H9 (cell line): ENCODE measurements at regions not wholly inside any gene's neighbourhood (a gene's known extent, or its start where the extent isn't known, plus 50 kb on each side); places are given as distances from the start of the nearest gene placed in this dataset.

ENCODE experiments used
- DNase-seq: peaks from one replicate; pipeline ENCODE4 v3.0.0-alpha.2; 2017
- H2AFZ ChIP-seq: one replicate; pipeline ENCODE4 v1.6.1; 2013; ENCODE audit warnings: mild to moderate bottlenecking, low read length, control low read depth, moderate library complexity
- H2AK5ac ChIP-seq: 2 replicates; pipeline ENCODE4 v1.6.1; 2013; ENCODE audit warnings: low read length, control low read depth, mixed read lengths; ENCODE audit not compliant: insufficient read length
- H2BK120ac ChIP-seq: one replicate; pipeline ENCODE4 v1.6.1; 2013; ENCODE audit warnings: low read depth, mild to moderate bottlenecking, low read length, control low read depth, inconsistent platforms; ENCODE audit not compliant: poor library complexity, severe bottlenecking
- H2BK12ac ChIP-seq: 2 replicates; pipeline ENCODE4 v1.6.1; 2013; ENCODE audit warnings: low read length, control low read depth, mixed read lengths, low read depth; ENCODE audit not compliant: insufficient read length
- H2BK15ac ChIP-seq: 2 replicates; pipeline ENCODE4 v1.6.1; 2013; ENCODE audit warnings: low read depth, low read length, control low read depth
- H2BK20ac ChIP-seq: one replicate; pipeline ENCODE4 v1.6.1; 2013; ENCODE audit warnings: low read depth, mild to moderate bottlenecking, low read length, control low read depth, inconsistent platforms; ENCODE audit not compliant: poor library complexity, severe bottlenecking
- H2BK5ac ChIP-seq: 2 replicates; pipeline ENCODE4 v1.6.1; 2013; ENCODE audit warnings: low read length, control low read depth, mixed read lengths; ENCODE audit not compliant: insufficient read length
- H3K14ac ChIP-seq: 2 replicates; pipeline ENCODE4 v1.6.1; 2013; ENCODE audit warnings: low read length, control low read depth; ENCODE audit not compliant: insufficient read depth
- H3K18ac ChIP-seq: 2 replicates; pipeline ENCODE4 v1.6.1; 2013; ENCODE audit warnings: low read depth, mild to moderate bottlenecking, mixed read lengths, low read length, control low read depth; ENCODE audit not compliant: insufficient read length
- H3K23ac ChIP-seq: 2 replicates; pipeline ENCODE4 v1.6.1; 2013; ENCODE audit warnings: low read length, control low read depth, mixed read lengths, low read depth; ENCODE audit not compliant: insufficient read length
- H3K23me2 ChIP-seq: 2 replicates; pipeline ENCODE4 v1.6.1; 2013; ENCODE audit warnings: low read depth, mild to moderate bottlenecking, mixed read lengths, low read length, control low read depth; ENCODE audit not compliant: insufficient read length, poor library complexity, severe bottlenecking
- H3K27ac ChIP-seq: 2 replicates; pipeline ENCODE4 v1.5.1; 2013; ENCODE audit warnings: low read length, control low read depth, mixed read lengths, low read depth; ENCODE audit not compliant: insufficient read length
- H3K27me3 ChIP-seq: 2 replicates; pipeline ENCODE4 v1.6.1; 2013; ENCODE audit warnings: low read length, control low read depth, inconsistent platforms; ENCODE audit not compliant: insufficient read depth
- H3K4ac ChIP-seq: 2 replicates; pipeline ENCODE4 v1.6.1; 2013; ENCODE audit warnings: low read depth, mild to moderate bottlenecking, control low read depth, inconsistent platforms, low read length, moderate library complexity
- H3K4me1 ChIP-seq: 2 replicates; pipeline ENCODE4 v1.6.1; 2013; ENCODE audit warnings: low read length, control low read depth, inconsistent platforms; ENCODE audit not compliant: insufficient read depth
- H3K4me2 ChIP-seq: 2 replicates; pipeline ENCODE4 v1.6.1; 2013; ENCODE audit warnings: low read length, control low read depth, mixed read lengths; ENCODE audit not compliant: insufficient read length, insufficient read depth
- H3K56ac ChIP-seq: 2 replicates; pipeline ENCODE4 v1.6.1; 2013; ENCODE audit warnings: low read depth, mild to moderate bottlenecking, mixed read lengths, low read length, control low read depth; ENCODE audit not compliant: insufficient read length
- H3K79me1 ChIP-seq: 2 replicates; pipeline ENCODE4 v1.6.1; 2013; ENCODE audit warnings: low read depth, mild to moderate bottlenecking, moderate library complexity, low read length, control low read depth, inconsistent platforms; ENCODE audit not compliant: insufficient read depth, poor library complexity, severe bottlenecking
- H3K79me2 ChIP-seq: 2 replicates; pipeline ENCODE4 v1.6.1; 2013; ENCODE audit warnings: low read length, control low read depth, inconsistent platforms; ENCODE audit not compliant: insufficient read depth
- H3K9ac ChIP-seq: 2 replicates; pipeline ENCODE4 v1.6.1; 2013; ENCODE audit warnings: low read length, control low read depth, mixed read lengths; ENCODE audit not compliant: insufficient read length; ENCODE audit errors: extremely low read depth
- H3K9me3 ChIP-seq: one replicate; pipeline ENCODE4 v1.6.1; 2013; ENCODE audit warnings: low read depth, low read length, inconsistent platforms; ENCODE audit not compliant: control insufficient read depth
- H3T11ph ChIP-seq: one replicate; pipeline ENCODE4 v1.6.1; 2013; ENCODE audit warnings: mild to moderate bottlenecking, low read length, control low read depth, inconsistent platforms
- H4K20me1 ChIP-seq: one replicate; pipeline ENCODE4 v1.6.1; 2013; ENCODE audit not compliant: control insufficient read depth, insufficient read length, insufficient read depth
- H4K5ac ChIP-seq: 2 replicates; pipeline ENCODE4 v1.6.1; 2013; ENCODE audit warnings: low read depth, mild to moderate bottlenecking, mixed read lengths, low read length, control low read depth; ENCODE audit not compliant: insufficient read length
- H4K8ac ChIP-seq: replicated peaks from 2 replicates; pipeline ENCODE4 v1.6.1; 2013; ENCODE audit warnings: low read length, control low read depth, mixed read lengths, low read depth; ENCODE audit not compliant: insufficient read length
- H4K91ac ChIP-seq: 2 replicates; pipeline ENCODE4 v1.6.1; 2013; ENCODE audit warnings: low read depth, mild to moderate bottlenecking, moderate library complexity, mixed read lengths, low read length, control low read depth; ENCODE audit not compliant: insufficient read length
- H3K27ac Mint-ChIP-seq, 3 experiments: 2 replicates in 2 of 3; 3 replicates in 1 of 3; pipeline ENCODE4 v1.8.0; 2020 to 2021; ENCODE audit warnings: mixed read lengths in 3 of 3, mild to moderate bottlenecking in 1 of 3, moderate library complexity in 1 of 3
- H3K27me3 Mint-ChIP-seq: 2 replicates; pipeline ENCODE4 v1.8.0; 2021; ENCODE audit warnings: low read depth, mild to moderate bottlenecking, moderate library complexity, mixed read lengths
- H3K36me3 Mint-ChIP-seq, 3 experiments: 2 replicates in 2 of 3; 3 replicates in 1 of 3; pipeline ENCODE4 v1.8.0; 2020 to 2021; ENCODE audit warnings: low read depth in 3 of 3, mixed read lengths in 3 of 3; ENCODE audit not compliant: insufficient read depth in 1 of 3
- H3K4me1 Mint-ChIP-seq, 2 experiments: 2 replicates each; pipeline ENCODE4 v1.8.0; 2020; ENCODE audit warnings: mixed read lengths in 2 of 2
- H3K4me3 Mint-ChIP-seq, 2 experiments: 2 replicates in 1 of 2; 3 replicates in 1 of 2; pipeline ENCODE4 v1.8.0; 2020 to 2021; ENCODE audit warnings: mild to moderate bottlenecking in 2 of 2, mixed read lengths in 2 of 2, moderate library complexity in 1 of 2
- H3K9me3 Mint-ChIP-seq, 2 experiments: 2 replicates in 1 of 2; 3 replicates in 1 of 2; pipeline ENCODE4 v1.8.0; 2020; ENCODE audit warnings: mild to moderate bottlenecking in 2 of 2, mixed read lengths in 2 of 2, moderate library complexity in 1 of 2
- CTCF ChIP-seq: fragments of 200-600 bp; sonication (generic); conservative IDR thresholded peaks from 3 replicates; pipeline ENCODE4 v1.8.0; 2021; ENCODE audit warnings: antibody characterized with exemption, mild to moderate bottlenecking
- WGBS: extraction: QIAGEN DNeasy Blood & Tissue Kit; methylation state at CpG from one replicate; pipeline ENCODE4 v1.1.7; 2013; ENCODE audit warnings: missing lambda C conversion rate, low lambda C conversion rate, mixed read lengths; ENCODE audit not compliant: insufficient read length; ENCODE audit errors: extremely low coverage; 5-methylcytosine and 5-hydroxymethylcytosine counted together

GRCh38 chr16:73804456-73804855 lies 492.2 kb upstream of the PSMD7 start:
- Histone ChIP-seq H3K9ac (no peak overlapping the region), H3K23ac (no peak overlapping the region), H3K4ac (no peak overlapping the region), H4K91ac (no peak overlapping the region), H2BK5ac (no peak overlapping the region), H3K79me1 (no peaks in the 10 kb centered on the region), H2BK20ac (no peak overlapping the region), H3K23me2 (no peaks in the 10 kb centered on the region), H2BK120ac (no peak overlapping the region), H3K18ac (no peak overlapping the region), H2BK12ac (no peak overlapping the region), H2BK15ac (no peak overlapping the region), H3T11ph (no peak overlapping the region), H3K79me2 (no peaks in the 10 kb centered on the region), H4K20me1 (no peaks in the 10 kb centered on the region), H3K9me3 (no peaks in the 10 kb centered on the region), H3K4me2 (no peak overlapping the region), H4K5ac (no peak overlapping the region), H4K8ac (no peak overlapping the region), H2AFZ (no peak overlapping the region), H3K56ac (no peak overlapping the region), H2AK5ac (no peak overlapping the region), H3K27ac (no peak overlapping the region), H3K4me1 (no peaks in the 10 kb centered on the region), H3K14ac (no peak overlapping the region), H3K27me3 (no peaks in the 10 kb centered on the region)
- no peak for TF ChIP-seq CTCF
- Mint-ChIP-seq H3K4me3 (no peak overlapping the region), H3K9me3 (no peaks in the 10 kb centered on the region), H3K36me3 (no peaks in the 10 kb centered on the region), H3K4me1 (peaks cover 0 to 6% of the 10 kb centered on the region in 2 experiments; a peak in 1 of 4 replicates), H3K27ac (no peak overlapping the region), H3K27me3 (peaks cover 4% of the 10 kb centered on the region)
- no peak for DNase-seq
- no CpG with 5 or more reads among the region's 1 CpG for WGBS
